ENCODE measurements at regions not wholly inside any gene's neighbourhood (a gene's known extent, or its start where the extent isn't known, plus 50 kb on each side); places are given as distances from the start of the nearest gene placed in this dataset.

DNA sequence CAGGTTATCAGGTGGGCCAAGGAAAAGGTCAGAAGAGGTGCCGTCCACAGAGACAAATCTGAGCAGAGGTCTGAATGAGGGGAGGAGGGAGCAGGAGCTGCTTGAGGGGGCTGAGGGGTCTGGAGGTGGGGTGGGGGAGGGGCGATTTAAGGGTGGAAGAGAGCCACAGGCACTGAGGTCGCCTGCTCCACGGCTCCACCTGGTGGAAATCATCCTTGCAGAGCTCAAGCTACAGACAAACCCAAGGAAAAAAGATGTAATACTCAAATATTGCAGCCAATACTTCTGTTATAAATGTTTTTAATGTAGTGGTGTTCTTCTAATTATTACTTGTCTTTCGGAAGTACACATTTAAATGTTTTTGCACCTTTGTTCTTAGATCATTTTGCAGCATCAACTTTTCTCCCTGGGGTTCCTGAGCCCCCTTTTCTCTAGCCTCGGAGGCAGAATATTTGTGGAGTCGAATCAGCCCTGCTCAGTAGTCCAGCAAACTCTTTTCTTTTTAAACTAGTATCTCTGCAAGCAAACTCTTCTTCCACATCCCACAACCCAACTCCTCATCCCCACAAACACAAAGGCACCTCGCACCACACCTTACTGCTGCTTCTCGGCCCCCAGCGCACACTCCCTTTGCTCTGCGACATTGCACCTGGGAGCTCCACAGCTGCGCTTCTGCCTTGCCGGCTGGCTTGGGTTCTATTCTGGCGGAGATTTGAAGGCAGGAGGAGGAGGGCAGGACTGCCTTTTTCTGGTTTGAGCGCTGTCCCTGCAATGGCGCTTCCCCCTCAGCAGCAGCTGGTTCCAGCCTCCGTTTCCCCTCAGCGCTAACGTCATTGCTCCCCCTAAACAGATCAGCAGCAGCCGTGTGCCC, 51.0 kb upstream of the TFAP2A start:
- TF ChIP-seq, protein P1, sequence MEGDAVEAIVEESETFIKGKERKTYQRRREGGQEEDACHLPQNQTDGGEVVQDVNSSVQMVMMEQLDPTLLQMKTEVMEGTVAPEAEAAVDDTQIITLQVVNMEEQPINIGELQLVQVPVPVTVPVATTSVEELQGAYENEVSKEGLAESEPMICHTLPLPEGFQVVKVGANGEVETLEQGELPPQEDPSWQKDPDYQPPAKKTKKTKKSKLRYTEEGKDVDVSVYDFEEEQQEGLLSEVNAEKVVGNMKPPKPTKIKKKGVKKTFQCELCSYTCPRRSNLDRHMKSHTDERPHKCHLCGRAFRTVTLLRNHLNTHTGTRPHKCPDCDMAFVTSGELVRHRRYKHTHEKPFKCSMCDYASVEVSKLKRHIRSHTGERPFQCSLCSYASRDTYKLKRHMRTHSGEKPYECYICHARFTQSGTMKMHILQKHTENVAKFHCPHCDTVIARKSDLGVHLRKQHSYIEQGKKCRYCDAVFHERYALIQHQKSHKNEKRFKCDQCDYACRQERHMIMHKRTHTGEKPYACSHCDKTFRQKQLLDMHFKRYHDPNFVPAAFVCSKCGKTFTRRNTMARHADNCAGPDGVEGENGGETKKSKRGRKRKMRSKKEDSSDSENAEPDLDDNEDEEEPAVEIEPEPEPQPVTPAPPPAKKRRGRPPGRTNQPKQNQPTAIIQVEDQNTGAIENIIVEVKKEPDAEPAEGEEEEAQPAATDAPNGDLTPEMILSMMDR (IDR thresholded peaks at IDR 0.05 in 8 of 11, conservative IDR thresholded peaks at IDR 0.05 in 3 of 11) = no peak
- TF ChIP-seq POLR2AphosphoS5 (IDR thresholded peaks at IDR 0.05) = no peak

Data from spleen (tissue), 7 donors.